ENCODE measurements at regions not wholly inside any gene's neighbourhood (a gene's known extent, or its start where the extent isn't known, plus 50 kb on each side); places are given as distances from the start of the nearest gene placed in this dataset.

GRCh38 chr14:55921511-55921910 is 196.7 kb upstream of the PELI2 start:
- Histone ChIP-seq H3K36me3 (ENCODE audit: insufficient read depth, low read length, poor library complexity, severe bottlenecking) (no peaks in the 10 kb centered on the region), H3K27me3 (replicated peaks; ENCODE audit: insufficient read depth, low read depth, low read length, poor library complexity) (no peaks in the 10 kb centered on the region), H3K4me1 (ENCODE audit: insufficient read depth, low read length, poor library complexity, severe bottlenecking) (no peaks in the 10 kb centered on the region), H3K27ac (ENCODE audit: low read depth, low read length, poor library complexity, severe bottlenecking) (no peak overlapping the region), H3K4me3 (ENCODE audit: low read depth, low read length, poor library complexity, severe bottlenecking) (no peak overlapping the region), H3K9me3 (ENCODE audit: low read depth, low read length, poor library complexity, severe bottlenecking) (no peaks in the 10 kb centered on the region)
- ChIA-PET POLR2A (ENCODE audit: low non-redundant PET) (no interaction called here), CTCF (no interaction called here)
- intact Hi-C loops (cut with micrococcal nuclease; ENCODE audit: unreplicated experiment): no loop called here
- no peak for TF ChIP-seq EZH2 (IDR thresholded peaks at IDR 0.05; ENCODE audit: borderline replicate concordance, low read depth, low read length, poor library complexity, severe bottlenecking)
- TF ChIP-seq, protein P1, sequence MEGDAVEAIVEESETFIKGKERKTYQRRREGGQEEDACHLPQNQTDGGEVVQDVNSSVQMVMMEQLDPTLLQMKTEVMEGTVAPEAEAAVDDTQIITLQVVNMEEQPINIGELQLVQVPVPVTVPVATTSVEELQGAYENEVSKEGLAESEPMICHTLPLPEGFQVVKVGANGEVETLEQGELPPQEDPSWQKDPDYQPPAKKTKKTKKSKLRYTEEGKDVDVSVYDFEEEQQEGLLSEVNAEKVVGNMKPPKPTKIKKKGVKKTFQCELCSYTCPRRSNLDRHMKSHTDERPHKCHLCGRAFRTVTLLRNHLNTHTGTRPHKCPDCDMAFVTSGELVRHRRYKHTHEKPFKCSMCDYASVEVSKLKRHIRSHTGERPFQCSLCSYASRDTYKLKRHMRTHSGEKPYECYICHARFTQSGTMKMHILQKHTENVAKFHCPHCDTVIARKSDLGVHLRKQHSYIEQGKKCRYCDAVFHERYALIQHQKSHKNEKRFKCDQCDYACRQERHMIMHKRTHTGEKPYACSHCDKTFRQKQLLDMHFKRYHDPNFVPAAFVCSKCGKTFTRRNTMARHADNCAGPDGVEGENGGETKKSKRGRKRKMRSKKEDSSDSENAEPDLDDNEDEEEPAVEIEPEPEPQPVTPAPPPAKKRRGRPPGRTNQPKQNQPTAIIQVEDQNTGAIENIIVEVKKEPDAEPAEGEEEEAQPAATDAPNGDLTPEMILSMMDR (conservative IDR thresholded peaks at IDR 0.05; ENCODE audit: low read depth, low read length): no peak
- BruUV-seq (replicated peaks): no TSS peak
- DNase-seq (ENCODE audit: low spot score): no peak

DNA sequence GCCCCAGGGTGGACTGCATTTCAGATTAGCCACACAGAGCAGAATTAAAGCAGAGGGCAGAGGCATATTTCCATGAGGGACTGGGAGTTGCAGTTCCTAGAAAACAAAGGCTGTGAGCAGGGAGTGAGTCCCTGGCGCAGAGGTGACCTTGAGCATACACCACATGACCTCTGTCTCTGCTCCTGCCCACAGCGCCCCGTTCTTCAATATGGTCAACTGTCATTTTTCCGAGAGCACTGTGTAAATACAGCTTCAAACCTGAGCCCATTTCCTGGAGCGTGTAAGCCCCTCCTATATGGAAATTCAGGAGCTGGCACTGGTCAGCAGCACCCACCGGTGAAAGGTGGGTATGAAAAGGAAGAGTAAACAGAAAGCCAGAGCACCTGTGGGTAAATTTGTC is 192.2 kb upstream of the PELI2 start:
- BruUV-seq (replicated peaks): no TSS peak

DNA sequence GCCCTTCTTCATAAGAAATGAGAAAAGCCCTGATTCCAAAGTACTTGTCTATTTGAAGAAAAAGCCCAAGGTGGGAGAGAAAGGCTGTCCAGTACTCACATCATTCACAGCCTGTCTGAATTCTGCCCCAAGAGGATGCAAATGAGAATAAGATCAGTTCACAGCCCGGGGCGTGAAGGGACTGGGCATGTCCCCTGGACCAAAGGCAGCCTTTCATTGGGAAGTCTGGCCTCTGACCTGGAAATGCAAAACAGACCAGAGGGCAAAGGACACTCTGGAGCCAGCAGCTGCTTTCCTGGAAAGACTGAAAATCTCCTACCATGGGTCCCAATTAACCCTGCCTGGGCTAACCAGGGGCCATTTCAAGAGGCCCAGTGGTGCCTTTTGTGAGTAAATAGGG is 191.2 kb upstream of the PELI2 start:
- no peak overlapping the region for H3K27ac ChIP-seq (ENCODE audit: low read depth, low read length, poor library complexity, severe bottlenecking)

More for the DNA sequence above, 192.2 kb upstream of the PELI2 start:
- CTCF ChIA-PET: no interaction called here
- no peak overlapping the region for H3K4me3 ChIP-seq (ENCODE audit: low read depth, low read length, poor library complexity, severe bottlenecking)
- POLR2A ChIA-PET (ENCODE audit: low non-redundant PET): no interaction called here
- no peaks in the 10 kb centered on the region for H3K4me1 ChIP-seq (ENCODE audit: insufficient read depth, low read length, poor library complexity, severe bottlenecking)
- H3K27ac ChIP-seq (ENCODE audit: low read depth, low read length, poor library complexity, severe bottlenecking): no peak overlapping the region
- no peak for DNase-seq (ENCODE audit: low spot score)
- intact Hi-C loops (cut with micrococcal nuclease; ENCODE audit: unreplicated experiment): no loop called here
- H3K27me3 ChIP-seq (replicated peaks; ENCODE audit: insufficient read depth, low read depth, low read length, poor library complexity): no peaks in the 10 kb centered on the region
- no peaks in the 10 kb centered on the region for H3K36me3 ChIP-seq (ENCODE audit: insufficient read depth, low read length, poor library complexity, severe bottlenecking)
- TF ChIP-seq, protein P1 (conservative IDR thresholded peaks at IDR 0.05; ENCODE audit: low read depth, low read length): no peak
- no peak for TF ChIP-seq EZH2 (IDR thresholded peaks at IDR 0.05; ENCODE audit: borderline replicate concordance, low read depth, low read length, poor library complexity, severe bottlenecking)
- H3K9me3 ChIP-seq (ENCODE audit: low read depth, low read length, poor library complexity, severe bottlenecking): no peaks in the 10 kb centered on the region

More for the DNA sequence above, 191.2 kb upstream of the PELI2 start:
- Histone ChIP-seq H3K4me1 (ENCODE audit: insufficient read depth, low read length, poor library complexity, severe bottlenecking) (no peaks in the 10 kb centered on the region), H3K36me3 (ENCODE audit: insufficient read depth, low read length, poor library complexity, severe bottlenecking) (no peaks in the 10 kb centered on the region), H3K9me3 (ENCODE audit: low read depth, low read length, poor library complexity, severe bottlenecking) (no peaks in the 10 kb centered on the region), H3K27me3 (replicated peaks; ENCODE audit: insufficient read depth, low read depth, low read length, poor library complexity) (no peaks in the 10 kb centered on the region), H3K4me3 (ENCODE audit: low read depth, low read length, poor library complexity, severe bottlenecking) (no peak overlapping the region)
- ChIA-PET CTCF (no interaction called here), POLR2A (ENCODE audit: low non-redundant PET) (no interaction called here)
- intact Hi-C loops (cut with micrococcal nuclease; ENCODE audit: unreplicated experiment): no loop called here
- TF ChIP-seq, protein P1 (conservative IDR thresholded peaks at IDR 0.05; ENCODE audit: low read depth, low read length): no peak
- no peak for TF ChIP-seq EZH2 (IDR thresholded peaks at IDR 0.05; ENCODE audit: borderline replicate concordance, low read depth, low read length, poor library complexity, severe bottlenecking)
- BruUV-seq (replicated peaks): no TSS peak
- no peak for DNase-seq (ENCODE audit: low spot score)
